K562 (cell line): ENCODE measurements at regions not wholly inside any gene's neighbourhood (a gene's known extent, or its start where the extent isn't known, plus 50 kb on each side); places are given as distances from the start of the nearest gene placed in this dataset.

Source experiments
- CBFB ChIP-seq: sonication (generic); formaldehyde crosslinking; IDR thresholded peaks from 2 replicates; pipeline ENCODE4 v1.4.0; 2020; ENCODE audit warnings: mild to moderate bottlenecking, missing genetic modification reagents
- CTCFL ChIP-seq: IDR thresholded peaks from 2 replicates; pipeline ENCODE4 v1.6.1; 2011; ENCODE audit warnings: borderline replicate concordance, low read depth, mild to moderate bottlenecking, moderate library complexity, low read length; ENCODE audit not compliant: insufficient read depth, poor library complexity, severe bottlenecking
- ETV1 ChIP-seq: fragments of 450-650 bp; conservative IDR thresholded peaks from 2 replicates; pipeline ENCODE4 v1.6.1; 2016; ENCODE audit warnings: missing genetic modification characterization, control low read depth, low read depth, missing compliant biosample characterization
- GTF2F1 ChIP-seq: IDR thresholded peaks from 2 replicates; pipeline ENCODE4 v1.6.1; 2011; ENCODE audit warnings: low read depth, low read length, improper control_type of control experiment
- PATZ1 ChIP-seq: fragments of 250-450 bp; sonication (Bioruptor Pico); IDR thresholded peaks from 2 replicates; pipeline ENCODE4 v1.5.0; 2020; ENCODE audit warnings: mild to moderate bottlenecking, borderline replicate concordance
- RBM15 ChIP-seq: fragments of 200-400 bp; formaldehyde crosslinking; IDR thresholded peaks from 2 replicates; pipeline ENCODE4 v1.6.1; 2018; ENCODE audit warnings: mild to moderate bottlenecking, low read length, moderate library complexity; ENCODE audit not compliant: insufficient read depth
- STAG1 ChIP-seq: sonication (generic); formaldehyde crosslinking; IDR thresholded peaks from 2 replicates; pipeline ENCODE4 v1.5.0; 2020; ENCODE audit warnings: missing genetic modification reagents, borderline replicate concordance
- THAP12 ChIP-seq: fragments of 250-450 bp; sonication (Bioruptor Pico); IDR thresholded peaks from 2 replicates; pipeline ENCODE4 v1.9.0; 2021; ENCODE audit warnings: mild to moderate bottlenecking, inconsistent platforms
- ZKSCAN8 ChIP-seq: fragments of 200-800 bp; sonication (Bioruptor generic); IDR thresholded peaks from 2 replicates; pipeline ENCODE4 v1.6.1; 2016; ENCODE audit warnings: missing genetic modification characterization, missing compliant biosample characterization
- ZNF324 ChIP-seq: fragments of 250-450 bp; sonication (Bioruptor Pico); IDR thresholded peaks from 2 replicates; pipeline ENCODE4 v1.4.0; 2020; ENCODE audit warnings: mild to moderate bottlenecking
- ZNF583 ChIP-seq: fragments of 250-450 bp; sonication (Bioruptor Pico); IDR thresholded peaks from 2 replicates; pipeline ENCODE4 v1.4.0; 2020
- ZNF740 ChIP-seq, 3 experiments: fragments of 200-800 bp in 1 of 3; sonication (Bioruptor generic) in 1 of 3; sonication (generic) in 1 of 3; formaldehyde crosslinking in 1 of 3; IDR thresholded peaks; 2 replicates each; pipeline versions ENCODE4 v1.6.1 to v1.8.0; 2016 to 2022; ENCODE audit warnings: mild to moderate bottlenecking in 2 of 3, missing compliant biosample characterization in 2 of 3, missing genetic modification characterization in 2 of 3, missing genetic modification reagents in 1 of 3

- TF ChIP-seq THAP12 (CRISPR knock-in tag) (no peak), GTF2F1 (no peak), ETV1 (no peak), PATZ1 (CRISPR knock-in tag) (no peak), ZKSCAN8 (CRISPR knock-in tag) (no peak), RBM15 (no peak), CBFB (CRISPR knock-in tag) (no peak), ZNF324 (CRISPR knock-in tag) (no peak), ZNF740 (CRISPR knock-in tag; IDR thresholded peaks at IDR 0.05) (no peak), ZNF740 (tag; IDR thresholded peaks at IDR 0.05) (no peak), CTCFL (no peak), ZNF583 (CRISPR knock-in tag) (no peak), STAG1 (CRISPR knock-in tag) (no peak)
Observed at GRCh38 chr18:24741965-24742724, 281.7 kb downstream of the HRH4 start (continued).
